ENCODE measurements at regions not wholly inside any gene's neighbourhood (a gene's known extent, or its start where the extent isn't known, plus 50 kb on each side); places are given as distances from the start of the nearest gene placed in this dataset.

- H3K27ac ChIP-seq, result no peak overlapping the region
- TF ChIP-seq CTCF (IDR thresholded peaks at IDR 0.05) (no peak), ZFX (IDR thresholded peaks at IDR 0.05; ENCODE audit: borderline replicate concordance) (no peak)
Measured at GRCh38 chr7:52270301-52270700, 765.1 kb upstream of the POM121L12 start.

- no peak for TF ChIP-seq ZFX (IDR thresholded peaks at IDR 0.05; ENCODE audit: borderline replicate concordance)
- TF ChIP-seq CTCF (IDR thresholded peaks at IDR 0.05), result no peak
- no peak overlapping the region for H3K27ac ChIP-seq
Measured at GRCh38 chr7:52269669-52270068, 765.8 kb upstream of the POM121L12 start.

GRCh38 chr7:52261057-52261456 lies 774.4 kb upstream of the POM121L12 start:
- TF ChIP-seq CTCF (IDR thresholded peaks at IDR 0.05) (no peak), ZFX (IDR thresholded peaks at IDR 0.05; ENCODE audit: borderline replicate concordance) (no peak)
- no peak overlapping the region for H3K27ac ChIP-seq

DNA sequence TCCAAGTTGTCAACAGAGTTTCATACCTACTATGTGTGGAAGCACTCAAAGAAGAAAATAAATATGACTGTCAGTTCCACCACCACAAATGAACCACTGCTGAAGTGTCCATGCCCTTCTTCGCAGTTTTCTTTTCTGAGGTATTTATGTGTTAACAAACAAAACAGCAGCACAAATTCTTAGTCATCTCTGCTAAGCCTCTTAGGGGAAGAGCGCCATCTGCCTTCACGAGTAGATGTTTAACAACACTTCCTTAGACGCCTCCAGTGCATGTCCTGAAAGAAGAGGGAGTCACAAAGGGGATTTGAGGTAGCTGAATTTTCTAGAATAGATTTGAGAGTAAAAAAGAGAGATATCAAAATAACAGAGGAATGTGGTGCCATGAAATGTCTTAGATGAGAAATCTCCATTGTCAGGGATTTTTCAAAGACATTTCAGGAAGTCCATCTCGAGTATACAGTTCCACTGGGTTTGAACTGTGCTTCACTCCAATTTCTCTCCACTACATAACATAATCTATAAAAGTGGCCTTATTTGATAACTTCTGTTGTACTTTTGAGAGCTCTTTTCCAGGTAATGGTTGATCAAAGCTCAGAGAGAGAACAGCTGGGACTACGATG lies 775.3 kb upstream of the POM121L12 start:
- TF ChIP-seq CTCF (IDR thresholded peaks at IDR 0.05), result peak; percentile 82
- no peak for TF ChIP-seq ZFX (IDR thresholded peaks at IDR 0.05; ENCODE audit: borderline replicate concordance)
- H3K27ac ChIP-seq, result no peak overlapping the region

DNA sequence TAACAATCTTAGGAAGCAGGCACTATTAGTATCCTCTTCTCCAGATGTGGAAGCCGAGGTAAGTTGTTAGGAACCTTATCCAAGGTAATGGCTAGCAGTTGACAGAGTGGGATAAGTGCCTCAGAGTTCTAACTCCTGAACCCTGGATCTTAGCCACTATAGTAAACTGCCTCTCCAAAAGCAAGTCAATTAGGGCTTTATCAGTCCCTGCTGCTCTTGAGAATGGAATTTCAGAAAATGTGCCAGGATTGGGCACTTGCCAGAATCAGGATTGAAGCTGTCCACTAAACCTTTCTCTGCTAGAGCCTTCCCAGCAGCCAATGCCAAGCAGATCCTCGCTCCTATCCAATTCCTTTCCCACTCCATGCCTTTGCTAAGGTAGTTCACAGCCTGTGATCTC lies 777.5 kb upstream of the POM121L12 start:
- TF ChIP-seq ZFX (IDR thresholded peaks at IDR 0.05; ENCODE audit: borderline replicate concordance) (no peak), CTCF (IDR thresholded peaks at IDR 0.05) (no peak)
- no peak overlapping the region for H3K27ac ChIP-seq

DNA sequence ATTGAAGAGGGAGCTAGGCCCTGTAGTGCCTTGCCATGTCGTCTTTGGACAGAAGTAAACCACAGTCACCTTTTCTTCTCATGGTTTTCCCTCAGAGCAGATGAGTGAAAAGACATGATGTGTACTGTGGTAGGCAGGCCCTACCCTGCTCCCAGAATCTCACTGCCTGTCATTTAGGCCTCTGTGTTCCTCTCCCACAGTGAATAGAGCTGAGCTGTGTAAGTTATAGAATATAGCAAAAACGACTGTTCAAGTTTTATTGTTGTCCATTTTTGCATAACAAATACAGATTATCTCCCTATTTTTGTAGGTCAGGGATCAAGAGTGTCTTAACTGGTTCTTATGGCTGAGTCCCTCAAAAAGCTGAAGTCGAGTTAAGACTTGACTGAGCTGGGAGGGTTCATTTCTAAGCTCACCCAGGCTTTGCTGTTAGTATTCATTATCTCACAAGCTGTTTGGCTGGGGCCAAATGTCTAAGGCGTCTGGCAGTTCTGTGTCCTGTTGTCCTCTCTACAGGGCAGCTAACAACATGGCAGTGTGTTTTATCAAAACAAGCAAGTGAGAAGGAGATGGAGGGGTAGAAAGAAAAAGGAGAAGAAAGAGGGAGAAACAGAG lies 780.9 kb upstream of the POM121L12 start:
- TF ChIP-seq CTCF (IDR thresholded peaks at IDR 0.05), result no peak
- TF ChIP-seq ZFX (IDR thresholded peaks at IDR 0.05; ENCODE audit: borderline replicate concordance), result no peak
- H3K27ac ChIP-seq, result no peak overlapping the region

DNA sequence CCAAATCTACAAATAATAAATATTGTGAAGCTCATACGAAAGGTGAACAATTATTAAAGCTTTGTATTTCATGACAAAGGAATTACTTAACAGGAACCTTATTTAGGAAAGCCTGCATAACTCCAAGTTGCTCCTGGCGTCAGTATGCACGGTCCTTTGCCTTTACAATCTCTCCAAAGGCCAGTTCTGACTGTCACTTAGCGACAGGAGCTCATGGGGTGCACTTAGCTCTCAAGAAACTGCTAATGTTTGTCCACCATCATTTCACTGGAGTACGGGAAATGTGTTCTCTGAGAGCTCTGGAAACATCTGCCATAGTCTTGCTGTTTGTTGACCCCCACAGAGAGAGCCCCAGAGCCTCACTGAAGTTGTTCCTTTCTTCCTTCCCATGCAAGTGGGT lies 781.5 kb upstream of the POM121L12 start:
- H3K27ac ChIP-seq, result no peak overlapping the region
- TF ChIP-seq ZFX (IDR thresholded peaks at IDR 0.05; ENCODE audit: borderline replicate concordance) (no peak), CTCF (IDR thresholded peaks at IDR 0.05) (no peak)

Measured in 22Rv1 (cell line).